H1 (cell line): ENCODE measurements at regions not wholly inside any gene's neighbourhood (a gene's known extent, or its start where the extent isn't known, plus 50 kb on each side); places are given as distances from the start of the nearest gene placed in this dataset.

Experiments used
- CTCF ChIA-PET: fragments of 300-600 bp; sonication (Branson Sonifier 250); formaldehyde crosslinking; loops from one replicate; lab custom pipeline; 2021; ENCODE audit not compliant: partially characterized antibody; lab: Charles Lee
- POLR2A ChIA-PET: fragments of 300-600 bp; sonication (Branson Sonifier 250); formaldehyde crosslinking; loops from one replicate; lab custom pipeline; 2021; ENCODE audit warnings: inconsistent platforms; ENCODE audit not compliant: partially characterized antibody; lab: Charles Lee
- DNase-seq, 2 experiments: peaks; one replicate each; pipeline versions ENCODE4 v3.0.0 to v3.0.0-alpha.2; 2010 to 2022; ENCODE audit warnings: low spot score in 2 of 2, low read depth in 1 of 2, mixed read lengths in 1 of 2
- FAIRE-seq: peaks from 2 replicates; lab custom pipeline; 2011; peaks lifted over from hg19 to GRCh38; lab: Jason Lieb, UNC
- H2AFZ ChIP-seq: 2 replicates; pipeline ENCODE4 v1.8.1; 2012; ENCODE audit warnings: low read length, inconsistent platforms
- H2AK5ac ChIP-seq: 2 replicates; pipeline ENCODE4 v1.6.1; 2013; ENCODE audit warnings: low read depth, low read length
- H2BK120ac ChIP-seq: replicated peaks from 2 replicates; pipeline ENCODE3; 2013; ENCODE audit warnings: low read depth, low read length, inconsistent platforms
- H2BK12ac ChIP-seq: 2 replicates; pipeline ENCODE4 v1.6.1; 2013; ENCODE audit warnings: low read depth, low read length
- H2BK15ac ChIP-seq: 2 replicates; pipeline ENCODE4 v1.6.1; 2013; ENCODE audit warnings: low read length
- H2BK20ac ChIP-seq: 2 replicates; pipeline ENCODE4 v1.6.1; 2013; ENCODE audit warnings: low read length
- H2BK5ac ChIP-seq: 2 replicates; pipeline ENCODE4 v1.6.1; 2013; ENCODE audit warnings: low read depth, low read length
- H3K14ac ChIP-seq: 2 replicates; pipeline ENCODE4 v1.6.1; 2013; ENCODE audit warnings: inconsistent platforms; ENCODE audit not compliant: insufficient read length
- H3K18ac ChIP-seq: 2 replicates; pipeline ENCODE4 v1.6.1; 2013; ENCODE audit warnings: low read length; ENCODE audit errors: extremely low read depth
- H3K23ac ChIP-seq: 2 replicates; pipeline ENCODE4 v1.6.1; 2013; ENCODE audit warnings: inconsistent platforms; ENCODE audit not compliant: insufficient read length
- H3K23me2 ChIP-seq: 2 replicates; pipeline ENCODE4 v1.6.1; 2013; ENCODE audit warnings: low read depth, low read length
- H3K27ac ChIP-seq: 2 replicates; pipeline ENCODE4 v1.6.1; 2011; ENCODE audit warnings: low read depth, low read length, inconsistent platforms
- H3K27me3 ChIP-seq, 4 experiments: replicated peaks in 1 of 4; 1 replicate in 1 of 4; 2 replicates in 3 of 4; pipeline versions ENCODE4 v1.6.1 to v1.8.1; 2011 to 2013; ENCODE audit warnings: low read length in 3 of 4, mild to moderate bottlenecking in 3 of 4, inconsistent platforms in 2 of 4, mixed read lengths in 2 of 4, moderate library complexity in 1 of 4; ENCODE audit not compliant: control insufficient read depth in 3 of 4, insufficient read depth in 3 of 4; ENCODE audit errors: extremely low read depth in 1 of 4
- H3K36me3 ChIP-seq, 4 experiments: 2 replicates each; pipeline versions ENCODE4 v1.6.1 to v1.8.1; 2011 to 2013; ENCODE audit warnings: mild to moderate bottlenecking in 4 of 4, low read length in 3 of 4, moderate library complexity in 2 of 4, control low read depth in 1 of 4, inconsistent platforms in 1 of 4; ENCODE audit not compliant: insufficient read depth in 4 of 4, control insufficient read depth in 2 of 4
- H3K4ac ChIP-seq: replicated peaks from 2 replicates; pipeline ENCODE3; 2013; ENCODE audit warnings: low read length, low read depth, mixed read lengths, inconsistent platforms; ENCODE audit not compliant: insufficient read length
- H3K4me1 ChIP-seq, 4 experiments: replicated peaks in 1 of 4; 1 replicate in 1 of 4; 2 replicates in 3 of 4; pipeline versions ENCODE4 v1.6.1 to v1.8.1; 2011 to 2013; ENCODE audit warnings: low read length in 3 of 4, inconsistent platforms in 2 of 4, mixed read lengths in 1 of 4; ENCODE audit not compliant: insufficient read depth in 4 of 4, control insufficient read depth in 3 of 4
- H3K4me2 ChIP-seq, 2 experiments: 2 replicates each; pipeline versions ENCODE4 v1.6.1 to v1.8.1; 2011 to 2013; ENCODE audit warnings: low read depth in 2 of 2, low read length in 2 of 2, control low read depth in 1 of 2, inconsistent platforms in 1 of 2, mild to moderate bottlenecking in 1 of 2; ENCODE audit not compliant: insufficient read depth in 1 of 2
- H3K4me3 ChIP-seq, 4 experiments: fragments of 200-600, 300-600 bp in 1 of 4; sonication (generic), shearing (Covaris generic), sonication (Bioruptor Twin) in 1 of 4; 2 replicates each; pipeline versions ENCODE4 v1.5.1 to v1.8.1; 2011 to 2016; ENCODE audit warnings: low read length in 4 of 4, low read depth in 3 of 4, control low read depth in 2 of 4, inconsistent platforms in 2 of 4, mild to moderate bottlenecking in 2 of 4, mixed read lengths in 1 of 4, moderate library complexity in 1 of 4; ENCODE audit not compliant: insufficient read depth in 2 of 4; ENCODE audit errors: extremely low read depth in 1 of 4
- H3K56ac ChIP-seq: replicated peaks from 2 replicates; pipeline ENCODE3; 2013; ENCODE audit warnings: low read depth, mild to moderate bottlenecking, mixed read lengths, low read length, inconsistent platforms; ENCODE audit not compliant: insufficient read length
- H3K79me1 ChIP-seq: 2 replicates; pipeline ENCODE4 v1.6.1; 2013; ENCODE audit warnings: low read depth, low read length, control low read depth
- H3K79me2 ChIP-seq, 2 experiments: 2 replicates each; pipeline versions ENCODE4 v1.6.1 to v1.8.1; 2012 to 2013; ENCODE audit warnings: low read length in 2 of 2, mild to moderate bottlenecking in 2 of 2, inconsistent platforms in 1 of 2; ENCODE audit not compliant: insufficient read depth in 2 of 2, control insufficient read depth in 1 of 2
- H3K9ac ChIP-seq, 4 experiments: replicated peaks in 1 of 4; 1 replicate in 1 of 4; 2 replicates in 3 of 4; pipeline versions ENCODE4 v1.6.1 to v1.8.1; 2011 to 2013; ENCODE audit warnings: low read depth in 3 of 4, low read length in 3 of 4, control low read depth in 2 of 4, mild to moderate bottlenecking in 2 of 4, moderate library complexity in 2 of 4, inconsistent platforms in 1 of 4; ENCODE audit errors: extremely low read depth in 1 of 4
- H3K9me3 ChIP-seq, 2 experiments: 2 replicates each; pipeline versions ENCODE4 v1.6.1 to v1.8.1; 2012 to 2013; ENCODE audit warnings: mild to moderate bottlenecking in 2 of 2, moderate library complexity in 2 of 2, control low read depth in 1 of 2, inconsistent platforms in 1 of 2, low read depth in 1 of 2, low read length in 1 of 2, mixed read lengths in 1 of 2; ENCODE audit not compliant: insufficient read depth in 2 of 2
- H4K20me1 ChIP-seq, 2 experiments: replicated peaks in 1 of 2; 2 replicates each; pipeline versions ENCODE3 to v1.8.1; 2011 to 2013; ENCODE audit warnings: inconsistent platforms in 2 of 2, low read length in 2 of 2, mild to moderate bottlenecking in 1 of 2; ENCODE audit not compliant: insufficient read depth in 2 of 2, control insufficient read depth in 1 of 2
- H4K5ac ChIP-seq: 2 replicates; pipeline ENCODE4 v1.6.1; 2013; ENCODE audit warnings: low read length, low read depth, mixed read lengths, inconsistent platforms; ENCODE audit not compliant: insufficient read length
- H4K8ac ChIP-seq: 2 replicates; pipeline ENCODE4 v1.8.0; 2013; ENCODE audit warnings: mild to moderate bottlenecking, moderate library complexity, low read length, inconsistent platforms; ENCODE audit not compliant: insufficient read depth; ENCODE audit errors: extremely low read depth
- H4K91ac ChIP-seq: replicated peaks from 2 replicates; pipeline ENCODE3; 2013; ENCODE audit warnings: low read length, mixed read lengths, inconsistent platforms; ENCODE audit not compliant: insufficient read length
- ATF3 ChIP-seq: IDR thresholded peaks from 2 replicates; pipeline ENCODE4 v1.6.1; 2011; ENCODE audit warnings: low read depth, mild to moderate bottlenecking, low read length; ENCODE audit not compliant: insufficient read depth
- EGR1 ChIP-seq: IDR thresholded peaks from 2 replicates; pipeline ENCODE4 v1.6.1; 2011; ENCODE audit warnings: low read depth, low read length, borderline replicate concordance
- RBBP5 ChIP-seq: IDR thresholded peaks from 2 replicates; pipeline ENCODE4 v1.7.1; 2012; ENCODE audit warnings: low read depth, mild to moderate bottlenecking, inconsistent platforms, low read length, moderate library complexity, borderline replicate concordance
- SAP30 ChIP-seq: fragments of 300-600 bp; sonication (generic); IDR thresholded peaks from 2 replicates; pipeline ENCODE4 v1.7.1; 2012; ENCODE audit warnings: low read length, moderate library complexity, mild to moderate bottlenecking, inconsistent platforms; ENCODE audit not compliant: insufficient read depth, insufficient replicate concordance
- SIN3A ChIP-seq, 2 experiments: IDR thresholded peaks in 1 of 2; conservative IDR thresholded peaks in 1 of 2; 2 replicates each; pipeline ENCODE4 v1.6.1; 2011 to 2012; ENCODE audit warnings: low read length in 2 of 2, improper control_type of control experiment in 1 of 2, low read depth in 1 of 2, mild to moderate bottlenecking in 1 of 2
- SUZ12 ChIP-seq: fragments of 200-600 bp; sonication (generic); IDR thresholded peaks from 2 replicates; pipeline ENCODE4 v1.6.1; 2012; ENCODE audit warnings: mild to moderate bottlenecking, inconsistent platforms, low read length, moderate library complexity, mixed read lengths
- TAF7 ChIP-seq: optimal IDR thresholded peaks from 2 replicates; pipeline ENCODE3; 2011; ENCODE audit warnings: low read depth, mild to moderate bottlenecking, inconsistent platforms, low read length, moderate library complexity, borderline replicate concordance
- ZNF274 ChIP-seq: IDR thresholded peaks from 2 replicates; pipeline ENCODE4 v1.7.0; 2012; ENCODE audit warnings: low read length, borderline replicate concordance; ENCODE audit errors: extremely low read depth
- WGBS, 2 experiments: shearing (Covaris generic) in 1 of 2; methylation state at CpG; one replicate each; pipeline versions ENCODE4 v1.1.6 to v1.1.7; 2013 to 2015; ENCODE audit warnings: low lambda C conversion rate in 2 of 2, mixed read lengths in 2 of 2, inconsistent platforms in 1 of 2, low coverage in 1 of 2, missing lambda C conversion rate in 1 of 2; ENCODE audit not compliant: insufficient replicate concordance in 2 of 2, insufficient coverage in 1 of 2, insufficient read length in 1 of 2; ENCODE audit errors: extremely low coverage in 1 of 2, missing lambda C conversion rate in 1 of 2; 5-methylcytosine and 5-hydroxymethylcytosine counted together

GRCh38 chr20:7378864-7379605 lies 561.2 kb downstream of the HAO1 start:
- Histone ChIP-seq H3K36me3 (no peaks in the 10 kb centered on the region), H4K8ac (no peak overlapping the region), H2BK20ac (no peak overlapping the region), H2AK5ac (no peak overlapping the region), H2BK5ac (no peak overlapping the region), H3K18ac (no peak overlapping the region), H4K91ac (no peak overlapping the region), H3K14ac (no peak overlapping the region), H2BK12ac (no peak overlapping the region), H2AFZ (no peak overlapping the region), H3K27ac (no peak overlapping the region), H2BK120ac (no peak overlapping the region), H3K9me3 (no peaks in the 10 kb centered on the region), H3K56ac (no peak overlapping the region), H3K9ac (no peak overlapping the region), H4K20me1 (no peaks in the 10 kb centered on the region), H3K4me3 (no peak overlapping the region), H3K27me3 (no peaks in the 10 kb centered on the region), H3K79me1 (no peaks in the 10 kb centered on the region), H3K4ac (no peak overlapping the region), H3K23ac (no peak overlapping the region), H3K4me1 (peaks cover 0 to 4% (median 1%) of the 10 kb centered on the region in 4 experiments; a peak in 2 of 7 replicates), H2BK15ac (no peak overlapping the region), H3K23me2 (no peaks in the 10 kb centered on the region), H3K79me2 (no peaks in the 10 kb centered on the region), H3K4me2 (no peak overlapping the region), H4K5ac (no peak overlapping the region)
- CTCF ChIA-PET, result no interaction called here
- POLR2A ChIA-PET, result no interaction called here
- 89% methylated on average over 5 of the region's 5 CpGs; no CpG with 5 or more reads in 1 of the 2 experiments for WGBS, 2 experiments
- no peak for DNase-seq
- FAIRE-seq, result no peak
- TF ChIP-seq ZNF274, result no peak
- TF ChIP-seq TAF7, result no peak
- no peak for TF ChIP-seq EGR1
- TF ChIP-seq SAP30, result no peak
- TF ChIP-seq SIN3A (conservative IDR thresholded peaks at IDR 0.05 in 1 of 2, IDR thresholded peaks at IDR 0.05 in 1 of 2; ENCODE audit: low read depth in 1 of 2, low read length in 2 of 2), result no peak
- TF ChIP-seq SUZ12, result no peak
- no peak for TF ChIP-seq RBBP5
- no peak for TF ChIP-seq ATF3
